PC-9 (cell line): ENCODE measurements at regions not wholly inside any gene's neighbourhood (a gene's known extent, or its start where the extent isn't known, plus 50 kb on each side); places are given as distances from the start of the nearest gene placed in this dataset.

Source experiments
- EZH2 ChIP-seq: fragments of 200-600 bp; sonication (generic); IDR thresholded peaks from 2 replicates; pipeline ENCODE4 v1.8.0; 2017; ENCODE audit warnings: antibody characterized with exemption, low read depth
- TF ChIP-seq, protein P1 (sequence below): fragments of 200-600 bp; sonication (generic); conservative IDR thresholded peaks from 2 replicates; pipeline ENCODE4 v1.6.1; 2017; ENCODE audit warnings: mixed run types, antibody characterized with exemption, mild to moderate bottlenecking, moderate library complexity

DNA sequence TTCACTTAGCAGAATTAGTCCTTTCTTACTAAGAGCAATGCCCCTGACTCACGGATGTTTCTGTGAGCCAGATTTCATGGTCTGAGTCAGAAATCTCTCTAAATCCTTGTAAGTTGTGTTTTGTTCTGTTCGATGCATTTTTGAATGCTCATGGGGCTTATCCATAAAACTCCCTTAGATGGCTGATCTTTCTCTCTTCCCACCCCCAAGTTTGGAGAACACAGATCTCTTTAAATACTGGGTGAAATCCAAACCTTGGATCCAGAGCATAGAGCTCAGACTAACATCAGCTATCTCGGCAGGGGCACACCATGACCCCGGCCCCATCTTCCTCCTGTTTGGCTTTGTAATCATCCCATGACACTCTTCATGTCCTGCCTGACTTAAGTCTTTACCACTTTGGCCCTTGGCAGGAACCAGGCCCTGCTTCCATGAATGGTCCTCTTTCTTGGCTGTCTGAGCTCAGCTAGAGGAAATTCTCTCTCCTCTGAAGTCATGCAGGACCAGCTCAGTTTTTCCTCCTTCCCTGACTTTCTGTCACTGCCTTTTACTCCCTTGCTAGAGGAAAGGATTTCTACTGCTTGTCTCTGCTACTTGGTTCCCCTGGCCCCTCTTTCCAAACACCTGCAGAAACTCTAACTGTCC, 120.4 kb upstream of the RAB11FIP2 start:
- TF ChIP-seq, protein P1, sequence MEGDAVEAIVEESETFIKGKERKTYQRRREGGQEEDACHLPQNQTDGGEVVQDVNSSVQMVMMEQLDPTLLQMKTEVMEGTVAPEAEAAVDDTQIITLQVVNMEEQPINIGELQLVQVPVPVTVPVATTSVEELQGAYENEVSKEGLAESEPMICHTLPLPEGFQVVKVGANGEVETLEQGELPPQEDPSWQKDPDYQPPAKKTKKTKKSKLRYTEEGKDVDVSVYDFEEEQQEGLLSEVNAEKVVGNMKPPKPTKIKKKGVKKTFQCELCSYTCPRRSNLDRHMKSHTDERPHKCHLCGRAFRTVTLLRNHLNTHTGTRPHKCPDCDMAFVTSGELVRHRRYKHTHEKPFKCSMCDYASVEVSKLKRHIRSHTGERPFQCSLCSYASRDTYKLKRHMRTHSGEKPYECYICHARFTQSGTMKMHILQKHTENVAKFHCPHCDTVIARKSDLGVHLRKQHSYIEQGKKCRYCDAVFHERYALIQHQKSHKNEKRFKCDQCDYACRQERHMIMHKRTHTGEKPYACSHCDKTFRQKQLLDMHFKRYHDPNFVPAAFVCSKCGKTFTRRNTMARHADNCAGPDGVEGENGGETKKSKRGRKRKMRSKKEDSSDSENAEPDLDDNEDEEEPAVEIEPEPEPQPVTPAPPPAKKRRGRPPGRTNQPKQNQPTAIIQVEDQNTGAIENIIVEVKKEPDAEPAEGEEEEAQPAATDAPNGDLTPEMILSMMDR: no peak
- TF ChIP-seq EZH2: no peak
